HG03575 (cell line): ENCODE measurements at regions not wholly inside any gene's neighbourhood (a gene's known extent, or its start where the extent isn't known, plus 50 kb on each side); places are given as distances from the start of the nearest gene placed in this dataset.

Source experiments
- ATAC-seq: cut with Tn5 transposase; IDR thresholded peaks from one replicate; pipeline ENCODE4 v1.9.1; 2021; ENCODE audit not compliant: unreplicated experiment, insufficient number of reproducible peaks, low FRiP score; ENCODE audit errors: extremely low read depth

GRCh38 chr1:163772246-163772645, 450.5 kb downstream of the NUF2 start:
- no peak for ATAC-seq

DNA sequence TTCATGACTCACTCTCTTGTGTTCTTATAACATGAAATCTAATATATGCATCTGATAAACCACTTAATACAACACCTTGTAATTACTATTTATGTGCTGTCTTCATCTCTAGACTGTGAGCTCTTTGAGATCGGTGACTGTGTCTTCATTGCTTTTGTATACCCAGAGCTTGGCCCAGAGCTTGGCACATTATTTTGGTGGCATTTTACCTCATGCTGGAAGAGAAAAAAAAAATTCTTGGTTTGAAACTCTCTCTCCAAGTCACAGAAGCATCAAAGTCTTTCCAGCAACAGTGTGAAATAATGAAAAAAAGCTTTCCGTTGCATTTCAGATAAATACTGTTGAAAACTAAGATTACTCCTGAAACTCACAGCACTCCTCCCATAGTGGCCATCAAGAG, 451.6 kb downstream of the NUF2 start:
- ATAC-seq, result no peak

- ATAC-seq, result no peak
Measured at GRCh38 chr1:163774401-163774945, 452.7 kb downstream of the NUF2 start.

- ATAC-seq, result no peak
Measured at GRCh38 chr1:163774978-163775620, 453.3 kb downstream of the NUF2 start.

DNA sequence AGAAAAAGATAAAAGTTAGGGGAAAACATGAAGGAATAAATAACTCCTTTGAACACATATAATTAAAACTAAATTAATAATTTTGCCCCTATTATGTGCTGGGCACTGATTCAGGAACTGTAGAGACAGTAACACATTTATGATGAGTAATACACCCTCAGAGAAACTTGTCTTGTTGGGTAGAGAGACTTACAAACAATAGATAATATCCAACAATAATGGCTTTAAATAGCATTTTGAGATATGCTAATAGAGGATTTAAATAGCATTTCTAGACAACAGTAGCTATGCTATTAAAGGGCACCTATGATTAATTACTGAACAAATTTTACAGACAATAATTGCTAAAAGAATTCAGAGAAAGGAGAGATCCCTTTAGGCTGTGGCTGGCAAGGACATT, 455.5 kb downstream of the NUF2 start:
- no peak for ATAC-seq

DNA sequence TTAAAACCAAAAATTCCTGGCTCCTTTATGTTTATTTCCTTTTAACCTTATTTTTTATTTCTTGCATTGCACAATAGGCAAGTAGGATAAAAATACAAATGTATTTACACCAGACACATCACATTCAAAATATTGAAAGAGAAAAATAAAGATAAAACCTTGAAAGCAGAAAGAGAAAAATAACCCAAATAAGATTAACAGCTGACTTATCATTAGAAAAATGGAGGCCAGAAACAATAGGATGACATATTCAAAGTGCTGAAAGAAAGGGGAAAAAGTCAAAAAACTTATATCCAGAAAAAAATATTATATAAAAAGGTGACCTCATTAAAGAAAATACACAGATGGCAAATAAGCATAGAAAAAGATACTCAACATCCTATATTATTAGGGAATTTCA, 459.4 kb downstream of the NUF2 start:
- no peak for ATAC-seq

- ATAC-seq, result no peak
Measured at GRCh38 chr1:163785868-163786405, 464.2 kb downstream of the NUF2 start.

- no peak for ATAC-seq
Measured at GRCh38 chr1:163789911-163790310, 468.2 kb downstream of the NUF2 start.

GRCh38 chr1:163794551-163794950, 472.8 kb downstream of the NUF2 start:
- ATAC-seq, result no peak

DNA sequence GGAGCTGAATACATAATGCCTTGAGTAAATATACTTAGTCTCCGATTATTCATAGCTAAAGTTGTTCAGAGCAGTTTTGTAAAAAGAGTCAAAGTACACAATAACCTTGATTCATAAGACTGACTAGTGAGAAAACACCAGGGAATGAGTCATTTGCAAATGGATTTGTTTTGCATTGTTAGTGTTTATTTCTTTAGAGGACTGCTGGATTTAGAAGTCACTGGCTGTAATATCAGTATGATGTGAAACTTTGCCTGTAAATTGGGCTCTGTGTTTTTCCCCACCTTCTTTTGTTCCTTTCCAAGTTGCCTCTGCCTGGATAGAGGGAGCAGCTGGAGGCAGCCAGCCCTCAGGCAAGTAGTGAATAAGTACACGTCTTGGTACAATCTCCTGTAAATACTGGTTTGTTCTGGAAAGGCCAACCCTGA, 474.7 kb downstream of the NUF2 start:
- ATAC-seq, result no peak

DNA sequence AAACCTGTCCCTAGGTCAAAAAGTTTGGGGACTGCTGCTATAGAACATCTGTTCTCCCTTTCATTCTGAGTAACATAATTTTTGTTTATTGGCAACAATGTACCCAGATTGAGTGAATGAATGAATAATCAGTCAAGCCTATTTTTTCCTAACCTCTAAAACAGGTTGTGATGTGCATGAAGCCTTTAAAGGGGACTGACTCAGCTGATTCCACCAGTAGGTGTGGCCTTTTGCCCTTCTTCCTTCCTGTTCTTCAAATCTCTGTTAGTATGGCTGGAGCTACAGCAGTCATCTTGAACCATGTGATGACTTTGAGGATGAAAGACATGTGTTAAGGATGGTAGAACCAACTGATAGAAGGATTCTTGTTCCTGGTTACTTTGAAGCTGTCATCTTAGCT, 476.1 kb downstream of the NUF2 start:
- ATAC-seq, result no peak

DNA sequence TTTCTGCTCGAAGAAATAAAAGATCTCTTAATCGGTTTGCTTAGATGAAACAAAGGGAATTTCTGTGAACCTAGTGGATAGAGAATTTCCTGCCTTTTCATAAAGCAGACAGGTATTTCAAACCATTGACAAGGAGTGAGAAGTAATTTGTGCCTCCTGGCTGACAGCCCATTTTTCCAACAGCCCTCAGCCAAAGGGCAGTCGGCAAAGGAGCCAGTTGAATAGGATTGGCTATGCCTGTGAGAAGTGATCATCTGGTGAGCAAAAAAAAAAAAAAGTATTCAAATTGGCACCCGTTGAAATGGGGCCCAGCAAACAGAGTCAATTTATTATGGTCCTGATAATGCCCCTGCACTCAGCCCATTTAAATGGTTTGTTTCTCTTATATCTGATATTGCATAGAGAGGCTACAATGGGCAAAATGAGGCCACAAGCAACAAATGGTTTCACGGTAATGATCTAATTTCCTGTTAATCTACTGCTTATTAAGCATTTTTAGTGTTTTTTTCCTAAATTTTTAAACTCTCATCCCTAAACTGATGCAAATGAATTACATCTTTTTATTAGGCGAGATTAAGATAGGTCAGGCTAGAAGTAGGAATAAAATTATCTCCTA, 477.5 kb downstream of the NUF2 start:
- no peak for ATAC-seq

DNA sequence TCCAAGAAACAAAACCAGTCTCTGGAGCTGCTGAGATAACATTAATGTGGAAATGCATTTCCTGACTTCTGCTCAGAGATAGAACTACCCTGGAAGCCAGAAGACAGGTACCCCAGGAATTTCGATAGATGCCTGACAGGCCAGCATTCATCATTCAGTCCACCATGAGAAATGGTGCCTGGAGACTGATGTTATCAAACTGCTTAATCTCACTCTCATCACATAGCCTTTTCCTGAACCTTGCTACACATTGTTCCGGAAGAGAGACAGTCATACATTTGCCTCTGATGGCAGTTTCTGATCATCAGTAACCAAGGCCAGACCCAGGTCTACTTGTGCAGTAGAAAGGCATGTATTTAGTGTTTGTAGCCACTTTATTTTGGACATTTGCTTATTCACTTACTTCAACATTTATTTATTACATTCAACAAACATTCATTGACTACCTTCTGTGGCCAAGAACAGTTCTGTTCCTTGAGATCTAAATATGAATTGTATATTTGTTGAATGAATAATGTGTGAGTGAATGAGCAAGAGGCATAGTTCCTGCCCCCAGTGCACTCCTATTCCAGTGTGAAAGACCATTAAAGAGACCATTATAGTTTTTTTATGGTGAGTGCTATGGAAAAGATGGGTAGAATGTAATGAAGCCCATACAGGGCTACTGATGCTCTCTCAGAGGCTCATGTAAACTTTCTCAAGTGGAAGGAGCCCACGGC, 485.7 kb downstream of the NUF2 start:
- no peak for ATAC-seq

DNA sequence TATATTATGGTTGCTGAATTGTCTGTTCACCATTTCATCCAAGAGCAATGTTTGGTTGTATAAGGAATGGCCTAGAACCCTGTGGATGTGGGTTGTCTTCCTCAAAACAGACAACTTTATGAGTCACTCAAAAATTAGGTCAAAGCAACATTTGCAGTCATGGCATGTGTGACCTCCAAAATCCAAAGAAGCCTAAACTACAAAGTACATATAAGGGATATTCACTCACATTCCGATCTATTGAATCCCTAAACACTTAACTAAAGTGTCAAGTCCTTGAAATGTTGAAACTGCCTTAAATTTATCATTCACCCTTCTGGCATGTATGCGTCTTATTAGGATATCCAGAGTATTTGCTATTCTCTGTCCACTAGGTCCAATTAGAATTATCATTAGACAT, 491.5 kb downstream of the NUF2 start:
- no peak for ATAC-seq

- ATAC-seq, result no peak
Measured at GRCh38 chr1:163820226-163820625, 498.5 kb downstream of the NUF2 start.

GRCh38 chr1:163820766-163821165, 499.0 kb downstream of the NUF2 start:
- ATAC-seq, result no peak

- no peak for ATAC-seq
Measured at GRCh38 chr1:163821679-163822078, 499.9 kb downstream of the NUF2 start.

GRCh38 chr1:163823017-163823416, 501.3 kb downstream of the NUF2 start:
- no peak for ATAC-seq

GRCh38 chr1:163824006-163824405, 502.3 kb downstream of the NUF2 start:
- no peak for ATAC-seq

- no peak for ATAC-seq
Measured at GRCh38 chr1:163824490-163824889, 502.7 kb downstream of the NUF2 start.
